Stomach (tissue), 8 donors: ENCODE measurements at regions not wholly inside any gene's neighbourhood (a gene's known extent, or its start where the extent isn't known, plus 50 kb on each side); places are given as distances from the start of the nearest gene placed in this dataset.

Experiments used
- DNase-seq, 2 donors: peaks; one replicate each; pipeline versions ENCODE4 v3.0.0 to v3.0.0-alpha.2; 2013 to 2019
- H3K27ac ChIP-seq, 5 donors: fragments of 200-600 bp in 4 of 5; sonication (generic) in 4 of 5; one replicate each; pipeline ENCODE4 v1.5.1; 2013 to 2019; ENCODE audit warnings: mild to moderate bottlenecking in 1 of 5, moderate library complexity in 1 of 5
- H3K27me3 ChIP-seq, 3 donors: fragments of 200-600 bp; sonication (generic); one replicate each; pipeline ENCODE4 v1.5.1; 2017 to 2019; ENCODE audit warnings: mixed run types in 1 of 3
- H3K36me3 ChIP-seq, 4 donors: fragments of 200-600 bp; sonication (generic); 1 replicate in 3 of 4; 2 replicates in 1 of 4; pipeline ENCODE4 v1.5.1; 2016 to 2019
- H3K4me1 ChIP-seq, 4 donors: fragments of 200-600 bp; sonication (generic); one replicate each; pipeline ENCODE4 v1.5.1; 2016 to 2019
- H3K4me3 ChIP-seq, 4 donors: fragments of 200-600 bp; sonication (generic) in 3 of 4; one replicate each; pipeline ENCODE4 v1.5.1; 2016 to 2019; ENCODE audit warnings: mild to moderate bottlenecking in 1 of 4
- H3K9me3 ChIP-seq, 4 donors: fragments of 200-600 bp; sonication (generic); one replicate each; pipeline ENCODE4 v1.5.1; 2016 to 2019
- CTCF ChIP-seq, 7 experiments: fragments of 450-650 bp in 4 of 7; fragments of 200-600 bp in 3 of 7; sonication (generic) in 3 of 7; IDR thresholded peaks; one replicate each; pipeline ENCODE4 v1.5.1; 2016 to 2019; ENCODE audit warnings: antibody characterized with exemption in 7 of 7, control low read depth in 2 of 7, mild to moderate bottlenecking in 1 of 7
- EP300 ChIP-seq: sonication (generic); formaldehyde crosslinking; IDR thresholded peaks from one replicate; pipeline ENCODE4 v1.6.1; 2017; ENCODE audit warnings: antibody characterized with exemption
- POLR2A ChIP-seq, 4 donors: fragments of 450-650 bp; IDR thresholded peaks; one replicate each; pipeline ENCODE4 v1.6.1; 2016; ENCODE audit warnings: antibody characterized with exemption in 4 of 4, control low read depth in 2 of 4, mild to moderate bottlenecking in 1 of 4, moderate library complexity in 1 of 4
- POLR2AphosphoS5 ChIP-seq, 3 donors: sonication (generic); formaldehyde crosslinking; IDR thresholded peaks; one replicate each; pipeline ENCODE4 v1.6.1; 2016; ENCODE audit warnings: antibody characterized with exemption in 3 of 3
- WGBS, 5 donors: extraction: QIAGEN DNeasy Blood & Tissue Kit in 3 of 5; methylation state at CpG; one replicate each; pipeline versions ENCODE4 v1.1.5 to v1.1.7; 2013 to 2018; 5-methylcytosine and 5-hydroxymethylcytosine counted together
- intact Hi-C: fragments of 100-400 bp; cut with DNase I; formaldehyde crosslinking; loops from one replicate; pipeline ENCODE4 v1.15.1; 2023; ENCODE audit warnings: low total_unique reads
- donor health status: healthy with polysubstance abuse.
- donor health status: Bipolar disorder and iron deficiency.
- donor health status: healthy.

GRCh38 chr2:34050413-34050812 is 451.3 kb upstream of the FAM98A start:
- no peaks in the 10 kb centered on the region for H3K36me3 ChIP-seq
- DNase-seq, result no peak
- no peak overlapping the region for H3K4me3 ChIP-seq
- H3K9me3 ChIP-seq, result no peaks in the 10 kb centered on the region
- no peak overlapping the region for H3K27ac ChIP-seq
- TF ChIP-seq POLR2A (IDR thresholded peaks at IDR 0.05) (no peak), EP300 (no peak), POLR2AphosphoS5 (IDR thresholded peaks at IDR 0.05) (no peak), CTCF (IDR thresholded peaks at IDR 0.05) (no peak)
- no peaks in the 10 kb centered on the region for H3K27me3 ChIP-seq
- H3K4me1 ChIP-seq, result no peaks in the 10 kb centered on the region
- intact Hi-C loops, result no loop called here

- H3K4me3 ChIP-seq, result no peak overlapping the region
- H3K27ac ChIP-seq, result no peak overlapping the region
- no peaks in the 10 kb centered on the region for H3K4me1 ChIP-seq
- TF ChIP-seq CTCF (IDR thresholded peaks at IDR 0.05) (no peak), POLR2A (IDR thresholded peaks at IDR 0.05) (no peak), EP300 (no peak), POLR2AphosphoS5 (IDR thresholded peaks at IDR 0.05) (no peak)
- H3K9me3 ChIP-seq, result no peaks in the 10 kb centered on the region
- intact Hi-C loops, result no loop called here
- no peaks in the 10 kb centered on the region for H3K27me3 ChIP-seq
- no peaks in the 10 kb centered on the region for H3K36me3 ChIP-seq
- DNase-seq, result peak in 1 of 2 donors; percentile 29
- 60 to 71% (median 66%) methylated on average over 5 of the region's 5 CpGs for WGBS, 5 donors
Measured at GRCh38 chr2:34045101-34045655, 446.1 kb upstream of the FAM98A start.

GRCh38 chr2:34037886-34038285 is 438.8 kb upstream of the FAM98A start:
- 29 to 48% (median 34%) methylated on average over 1 of the region's 1 CpG for WGBS, 5 donors
- Histone ChIP-seq H3K27ac (no peak overlapping the region), H3K36me3 (no peaks in the 10 kb centered on the region), H3K9me3 (no peaks in the 10 kb centered on the region), H3K4me1 (no peaks in the 10 kb centered on the region), H3K4me3 (no peak overlapping the region), H3K27me3 (no peaks in the 10 kb centered on the region)
- DNase-seq, result no peak
- intact Hi-C loops, result no loop called here
- TF ChIP-seq POLR2AphosphoS5 (IDR thresholded peaks at IDR 0.05), result no peak
- no peak for TF ChIP-seq EP300
- TF ChIP-seq CTCF (IDR thresholded peaks at IDR 0.05), result no peak
- no peak for TF ChIP-seq POLR2A (IDR thresholded peaks at IDR 0.05)

DNA sequence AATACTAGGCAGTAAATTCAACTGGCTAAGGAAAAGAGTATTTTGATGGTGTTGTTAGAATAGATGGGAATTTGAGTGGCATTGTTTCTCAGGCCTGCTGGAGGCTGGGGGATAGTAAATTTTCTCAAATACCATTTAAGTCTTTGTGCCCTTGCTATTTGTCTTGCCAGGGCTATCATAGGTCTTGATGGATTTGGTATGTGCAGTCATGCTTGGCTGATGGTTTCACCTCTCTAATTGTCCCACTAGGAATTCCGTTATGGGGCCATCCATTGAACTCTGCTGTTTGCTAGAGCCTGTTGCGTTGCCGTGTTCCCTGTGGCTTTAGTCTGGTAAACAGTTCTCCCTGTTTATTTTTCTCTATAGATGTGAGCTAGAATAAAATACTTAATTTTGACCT is 438.1 kb upstream of the FAM98A start:
- no peak for DNase-seq
- 51 to 54% (median 52%) methylated on average over 3 of the region's 3 CpGs for WGBS, 5 donors
- Histone ChIP-seq H3K9me3 (no peaks in the 10 kb centered on the region), H3K27ac (no peak overlapping the region), H3K4me3 (no peak overlapping the region), H3K36me3 (no peaks in the 10 kb centered on the region), H3K4me1 (no peaks in the 10 kb centered on the region), H3K27me3 (no peaks in the 10 kb centered on the region)
- intact Hi-C loops, result no loop called here
- TF ChIP-seq EP300 (no peak), CTCF (IDR thresholded peaks at IDR 0.05) (no peak), POLR2A (IDR thresholded peaks at IDR 0.05) (no peak), POLR2AphosphoS5 (IDR thresholded peaks at IDR 0.05) (no peak)
